HepG2 (cell line): ENCODE measurements at regions not wholly inside any gene's neighbourhood (a gene's known extent, or its start where the extent isn't known, plus 50 kb on each side); places are given as distances from the start of the nearest gene placed in this dataset.

Source experiments
- ATAC-seq: fragments of 200-7000 bp; cut with Tn5 transposase; 3 replicates; pipeline ENCODE4 v1.9.1; 2020; ENCODE audit warnings: mild to moderate bottlenecking, moderate library complexity
- BruUV-seq: library from RNA; stranded (reverse); fragments of 400-500 nt; replicated peaks from 2 replicates; lab custom pipeline; 2021; lab: Mats Ljungman, UMichigan
- CTCF ChIA-PET: fragments of 300-600 bp; formaldehyde crosslinking; extraction: SDS; loops from one replicate; lab custom pipeline; 2021; ENCODE audit warnings: low total read pairs, inconsistent platforms, low intra/inter-chr PET ratio; lab: Yijun Ruan, JAX
- POLR2A ChIA-PET: fragments of 350-600 bp; sonication (Branson Sonifier 250); formaldehyde crosslinking; loops from one replicate; lab custom pipeline; 2020; ENCODE audit warnings: antibody characterized with exemption, inconsistent platforms; lab: Yijun Ruan, JAX
- DNase-seq: peaks from one replicate; pipeline ENCODE4 v3.0.0-alpha.2; 2015; ENCODE audit warnings: low spot score
- FAIRE-seq: peaks from 3 replicates; lab custom pipeline; 2011; peaks lifted over from hg19 to GRCh38; lab: Jason Lieb, UNC
- H2AFZ ChIP-seq: one replicate; pipeline ENCODE4 v1.6.1; 2011; ENCODE audit warnings: low read length, inconsistent platforms
- H3K27ac ChIP-seq: fragments of 300-600 bp; 3 replicates; pipeline ENCODE4 v1.8.0; 2011; ENCODE audit warnings: mixed run types, mild to moderate bottlenecking, mixed read lengths, low read length, inconsistent platforms; ENCODE audit not compliant: insufficient read depth; ENCODE audit errors: extremely low read length
- H3K27me3 ChIP-seq, 2 experiments: fragments of 200-600 bp in 1 of 2; 2 replicates in 1 of 2; 3 replicates in 1 of 2; pipeline versions ENCODE4 v1.6.0 to v1.8.0; 2011; ENCODE audit warnings: low read length in 2 of 2, mild to moderate bottlenecking in 2 of 2, moderate library complexity in 2 of 2, inconsistent platforms in 1 of 2; ENCODE audit not compliant: insufficient read depth in 2 of 2, control insufficient read depth in 1 of 2
- H3K36me3 ChIP-seq, 2 experiments: fragments of 200-600 bp in 1 of 2; replicated peaks in 1 of 2; 2 replicates in 1 of 2; 3 replicates in 1 of 2; pipeline versions ENCODE4 v1.5.1 to v1.8.0; 2011; ENCODE audit warnings: low read length in 2 of 2, inconsistent platforms in 1 of 2; ENCODE audit not compliant: insufficient read depth in 2 of 2, control insufficient read depth in 1 of 2
- H3K4me1 ChIP-seq: 2 replicates; pipeline ENCODE4 v1.5.1; 2012; ENCODE audit warnings: low read length, inconsistent platforms; ENCODE audit not compliant: insufficient read depth
- H3K4me2 ChIP-seq: 2 replicates; pipeline ENCODE4 v1.6.0; 2011; ENCODE audit warnings: low read depth, low read length, inconsistent platforms
- H3K4me3 ChIP-seq, 3 experiments: fragments of 200-600 bp in 1 of 3; sonication (generic), shearing (Covaris generic) in 1 of 3; replicated peaks in 1 of 3; 2 replicates each; pipeline ENCODE4 v1.5.1; 2011 to 2016; ENCODE audit warnings: low read length in 3 of 3, inconsistent platforms in 2 of 3, low read depth in 2 of 3, mild to moderate bottlenecking in 2 of 3, control low read depth in 1 of 3, mixed read lengths in 1 of 3; ENCODE audit not compliant: insufficient read depth in 1 of 3
- H3K79me2 ChIP-seq: one replicate; pipeline ENCODE4 v1.6.1; 2011; ENCODE audit warnings: low read length, inconsistent platforms; ENCODE audit not compliant: insufficient read depth
- H3K9ac ChIP-seq: 2 replicates; pipeline ENCODE4 v1.6.0; 2011; ENCODE audit warnings: mild to moderate bottlenecking, low read depth, low read length, inconsistent platforms; ENCODE audit not compliant: insufficient read depth
- H3K9me3 ChIP-seq: 2 replicates; pipeline ENCODE4 v1.5.1; 2012; ENCODE audit warnings: mild to moderate bottlenecking, low read length
- H4K20me1 ChIP-seq: 2 replicates; pipeline ENCODE4 v1.6.0; 2011; ENCODE audit warnings: inconsistent platforms, mild to moderate bottlenecking, low read length, moderate library complexity; ENCODE audit not compliant: insufficient read depth
- ARNT ChIP-seq: fragments of 450-650 bp; IDR thresholded peaks from 2 replicates; pipeline ENCODE4 v1.6.1; 2017
- ATF7-NPFF ChIP-seq: sonication (generic); formaldehyde crosslinking; IDR thresholded peaks from 2 replicates; pipeline ENCODE4 v1.8.1; 2023; ENCODE audit warnings: mild to moderate bottlenecking, low read depth, missing genetic modification reagents, moderate library complexity
- GATAD2A ChIP-seq: IDR thresholded peaks from 2 replicates; pipeline ENCODE4 v1.6.1; 2016
- GPN1 ChIP-seq: sonication (generic); formaldehyde crosslinking; IDR thresholded peaks from 2 replicates; pipeline ENCODE4 v1.5.1; 2020; ENCODE audit warnings: missing genetic modification reagents, borderline replicate concordance
- HOXA3 ChIP-seq: sonication (generic); formaldehyde crosslinking; IDR thresholded peaks from 2 replicates; pipeline ENCODE4 v1.5.0; 2020; ENCODE audit warnings: missing genetic modification reagents
- HOXA9 ChIP-seq: sonication (generic); formaldehyde crosslinking; IDR thresholded peaks from 2 replicates; pipeline ENCODE4 v1.8.1; 2022; ENCODE audit warnings: missing genetic modification reagents, mild to moderate bottlenecking, moderate library complexity, borderline replicate concordance
- KLF13 ChIP-seq: sonication (generic); formaldehyde crosslinking; IDR thresholded peaks from 2 replicates; pipeline ENCODE4 v1.4.0; 2020; ENCODE audit warnings: mild to moderate bottlenecking, missing genetic modification reagents
- PRDM10 ChIP-seq: sonication (generic); formaldehyde crosslinking; IDR thresholded peaks from 2 replicates; pipeline ENCODE4 v1.4.0; 2020; ENCODE audit warnings: low read depth, missing genetic modification reagents
- RAD51 ChIP-seq: fragments of 450-650 bp; IDR thresholded peaks from 2 replicates; pipeline ENCODE4 v1.6.1; 2016; ENCODE audit warnings: borderline replicate concordance
- RBM22 ChIP-seq: fragments of 200-400 bp; formaldehyde crosslinking; optimal IDR thresholded peaks from 2 replicates; pipeline ENCODE3; 2017; ENCODE audit warnings: mild to moderate bottlenecking, low read length, moderate library complexity
- ZFYVE20 ChIP-seq: sonication (generic); formaldehyde crosslinking; IDR thresholded peaks from 2 replicates; pipeline ENCODE4 v1.8.0; 2023; ENCODE audit warnings: low read depth, mild to moderate bottlenecking, moderate library complexity, missing genetic modification reagents, borderline replicate concordance
- ZNF609 ChIP-seq: sonication (generic); formaldehyde crosslinking; IDR thresholded peaks from 2 replicates; pipeline ENCODE4 v1.4.0; 2020; ENCODE audit warnings: mild to moderate bottlenecking, missing genetic modification reagents, borderline replicate concordance
- WGBS: methylation state at CpG from one replicate; pipeline ENCODE4 v1.1.6; 2017; ENCODE audit warnings: low lambda C conversion rate; 5-methylcytosine and 5-hydroxymethylcytosine counted together
- in situ Hi-C: cut with HindIII; loops from 2 replicates; pipeline ENCODE4 v1.10.0; 2017; ENCODE audit warnings: low pct_unique_long_range_greater_than_20kb; ENCODE audit not compliant: extremely low pct_ligation_motif_present
- intact Hi-C: fragments of 100-400 bp; cut with micrococcal nuclease; formaldehyde crosslinking; loops from one replicate; pipeline ENCODE4 v1.10.0; 2022; ENCODE audit not compliant: unreplicated experiment
- TF ChIP-seq, protein P1 (sequence below): sonication (generic); formaldehyde crosslinking; IDR thresholded peaks from 2 replicates; pipeline ENCODE4 v1.8.0; 2023; ENCODE audit warnings: mild to moderate bottlenecking, missing genetic modification reagents

DNA sequence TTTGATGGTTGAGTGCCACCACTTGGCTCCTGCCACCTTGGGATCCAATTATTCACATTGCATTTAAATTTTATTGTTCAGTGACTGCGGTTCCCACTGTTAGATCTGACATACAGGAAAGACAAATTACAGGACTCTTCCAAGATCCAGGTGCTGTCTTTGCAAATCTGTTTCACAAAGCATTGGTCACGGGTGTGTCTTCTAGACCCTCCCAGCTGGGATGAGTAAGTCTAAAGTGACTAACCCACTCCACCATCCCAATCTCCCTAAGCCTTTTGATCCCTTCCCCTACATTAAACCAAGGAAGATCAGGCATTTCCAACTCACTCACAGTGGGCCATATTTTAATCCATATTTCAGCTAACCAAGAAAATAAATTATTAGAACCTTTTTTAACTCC lies 1016.3 kb upstream of the CTNND2 start (continued):
- TF ChIP-seq RBM22: no peak
- TF ChIP-seq PRDM10: no peak
- TF ChIP-seq, all 625 proteins: peak for 0

- H3K9me3 ChIP-seq: peaks cover 63% of the 10 kb centered on the region
- WGBS: 2% methylated on average over 4 of the region's 4 CpGs
- no peak overlapping the region for H3K27ac ChIP-seq
- no peaks in the 10 kb centered on the region for H3K36me3 ChIP-seq
- POLR2A ChIA-PET: no interaction called here
- no peak for ATAC-seq
- BruUV-seq: no TSS peak
- no peaks in the 10 kb centered on the region for H4K20me1 ChIP-seq
- no peak overlapping the region for H3K4me2 ChIP-seq
- no peak overlapping the region for H2AFZ ChIP-seq
- CTCF ChIA-PET: no interaction called here
- in situ Hi-C loops: no loop called here
- no peak for DNase-seq
- no peaks in the 10 kb centered on the region for H3K27me3 ChIP-seq
- intact Hi-C loops: no loop called here
- no peak overlapping the region for H3K9ac ChIP-seq
- H3K4me1 ChIP-seq: no peaks in the 10 kb centered on the region
- H3K4me3 ChIP-seq: no peak overlapping the region
- no peaks in the 10 kb centered on the region for H3K79me2 ChIP-seq
- no peak for FAIRE-seq
- TF ChIP-seq ZFYVE20 (CRISPR knock-in tag) (no peak), KLF13 (no peak), HOXA9 (no peak), HOXA3 (CRISPR knock-in tag) (no peak), GPN1 (CRISPR knock-in tag) (no peak), ARNT (no peak), ATF7-NPFF (CRISPR knock-in tag) (no peak), ZNF609 (CRISPR knock-in tag) (no peak), GATAD2A (CRISPR knock-in tag) (no peak), RAD51 (no peak)
- TF ChIP-seq, protein P1, sequence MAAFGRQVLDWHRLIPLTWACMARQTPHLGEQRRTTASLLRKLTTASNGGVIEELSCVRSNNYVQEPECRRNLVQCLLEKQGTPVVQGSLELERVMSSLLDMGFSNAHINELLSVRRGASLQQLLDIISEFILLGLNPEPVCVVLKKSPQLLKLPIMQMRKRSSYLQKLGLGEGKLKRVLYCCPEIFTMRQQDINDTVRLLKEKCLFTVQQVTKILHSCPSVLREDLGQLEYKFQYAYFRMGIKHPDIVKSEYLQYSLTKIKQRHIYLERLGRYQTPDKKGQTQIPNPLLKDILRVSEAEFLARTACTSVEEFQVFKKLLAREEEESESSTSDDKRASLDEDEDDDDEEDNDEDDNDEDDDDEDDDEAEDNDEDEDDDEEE (CRISPR knock-in tag): no peak
Measured at GRCh38 chr5:12911156-12911555, 1006.9 kb upstream of the CTNND2 start.
